GM18867 (cell line): ENCODE measurements at regions not wholly inside any gene's neighbourhood (a gene's known extent, or its start where the extent isn't known, plus 50 kb on each side); places are given as distances from the start of the nearest gene placed in this dataset.

Experiments used
- ATAC-seq: cut with Tn5 transposase; IDR thresholded peaks from one replicate; pipeline ENCODE4 v1.9.1; 2021; ENCODE audit warnings: mild to moderate bottlenecking, moderate library complexity; ENCODE audit not compliant: unreplicated experiment

DNA sequence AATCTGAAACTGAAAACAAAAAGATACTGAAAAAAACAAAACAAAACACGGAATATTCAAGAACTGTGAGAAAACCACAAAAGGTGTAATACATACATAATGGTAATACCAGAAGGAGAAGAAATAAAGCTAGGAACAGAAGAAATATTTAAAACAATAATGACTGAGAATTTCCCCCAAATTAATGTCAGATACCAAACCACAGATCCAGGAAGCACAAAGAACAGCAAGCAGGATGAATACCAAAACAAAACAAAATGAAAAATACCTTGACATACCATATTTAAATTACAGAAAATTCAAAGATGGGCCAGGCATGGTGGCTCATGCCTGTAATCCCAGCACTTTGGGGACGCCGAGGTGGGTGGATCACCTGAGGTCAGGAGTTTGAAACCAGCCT, 57.7 kb upstream of the PARD3 start:
- ATAC-seq: peak; percentile 46

DNA sequence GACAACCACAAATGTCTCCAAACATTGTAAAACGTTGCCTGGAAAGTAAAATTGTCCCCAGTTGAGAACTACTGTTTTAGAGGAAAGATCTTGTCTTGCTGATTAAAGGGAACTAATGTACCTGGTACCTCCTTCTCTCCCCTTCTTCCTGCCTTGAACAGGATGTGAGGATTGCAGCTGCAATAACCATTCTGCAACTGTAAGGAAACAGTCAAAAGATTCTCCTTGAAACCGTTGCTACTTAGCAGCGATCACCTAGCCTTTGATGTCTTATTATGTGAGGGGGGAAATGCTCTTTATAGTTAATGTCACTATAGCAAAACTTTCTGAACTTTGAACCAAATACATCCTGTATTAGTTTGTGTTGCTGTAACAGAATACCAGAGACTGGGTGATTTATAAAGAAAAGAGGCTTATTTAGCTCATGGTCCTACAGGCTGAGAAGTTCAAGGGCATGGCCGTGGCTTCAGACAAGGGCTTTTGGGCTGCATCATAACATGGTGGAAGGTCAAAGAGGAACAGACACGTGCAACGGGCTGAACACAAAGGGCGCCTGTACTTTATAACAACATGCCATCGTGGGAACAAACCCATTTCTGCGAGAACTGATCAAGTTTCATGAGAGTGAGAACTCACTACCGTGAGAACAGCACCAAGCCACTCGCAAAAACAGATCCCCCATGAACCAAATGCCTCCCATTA, 54.2 kb upstream of the PARD3 start:
- no peak for ATAC-seq

DNA sequence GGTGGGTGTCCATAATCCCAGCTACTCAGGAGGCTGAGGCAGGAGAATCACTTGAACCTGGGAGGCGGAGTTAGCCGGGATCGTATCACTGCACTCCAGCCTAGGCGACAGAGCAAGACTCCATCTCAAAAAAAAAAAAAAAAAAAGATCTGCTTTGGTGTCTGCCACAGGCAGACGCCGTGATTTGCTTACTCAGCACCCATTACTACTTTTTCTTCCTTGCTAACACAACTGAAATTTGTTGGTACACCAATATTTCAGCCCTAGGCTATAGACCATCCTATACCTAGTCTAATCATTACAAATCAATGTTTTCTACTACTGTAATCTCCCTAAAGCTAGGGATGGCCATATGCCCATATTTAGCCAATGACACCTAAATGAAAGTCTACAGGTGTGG, 53.5 kb upstream of the PARD3 start:
- no peak for ATAC-seq

DNA sequence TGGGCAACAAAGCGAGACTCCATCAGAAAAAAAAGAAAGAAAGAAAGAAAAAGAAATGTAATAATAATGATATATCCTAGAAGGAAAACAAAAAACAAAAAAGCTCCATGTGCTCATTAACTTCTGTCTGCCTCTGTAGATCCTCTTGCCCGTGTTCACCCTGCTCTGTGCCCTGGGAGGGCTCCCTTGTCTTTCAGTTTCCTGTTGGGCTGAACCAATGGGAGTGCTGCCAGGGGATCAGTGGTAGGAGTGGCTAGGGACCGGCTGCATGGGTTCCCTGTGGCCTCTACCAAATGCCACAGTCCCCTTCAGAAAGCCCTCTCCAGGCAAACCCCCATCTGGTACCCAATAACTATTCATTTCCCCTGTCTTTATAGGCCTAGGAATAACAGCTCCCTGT, 51.8 kb upstream of the PARD3 start:
- no peak for ATAC-seq
